SKM-1 (cell line): ENCODE measurements at regions not wholly inside any gene's neighbourhood (a gene's known extent, or its start where the extent isn't known, plus 50 kb on each side); places are given as distances from the start of the nearest gene placed in this dataset.

Experiments used
- DNase-seq: peaks from one replicate; lab custom pipeline; 2025; ENCODE audit not compliant: unreplicated experiment; lab: John Stamatoyannopoulos, UW

GRCh38 chr1:101653482-101653946, 343.2 kb downstream of the OLFM3 start:
- no peak for DNase-seq

DNA sequence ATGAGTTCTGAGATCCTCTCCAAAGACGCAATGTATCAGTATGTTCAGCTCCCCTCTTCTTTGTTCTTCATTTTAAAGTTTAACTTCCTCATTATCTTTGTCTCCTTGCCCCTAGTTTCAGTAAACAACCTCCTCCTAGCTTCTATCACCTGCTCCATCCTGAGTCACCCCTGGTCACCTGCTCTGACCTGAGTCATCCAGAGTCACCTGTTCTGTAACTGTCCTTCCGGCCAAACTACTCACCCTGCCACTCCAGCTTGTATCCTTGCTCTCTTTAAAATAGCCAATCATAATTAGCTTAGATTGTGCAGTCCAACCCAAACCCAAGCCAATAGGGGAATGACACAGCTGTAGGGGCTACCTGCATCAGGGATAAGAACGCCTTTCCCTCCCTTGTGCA, 332.0 kb downstream of the OLFM3 start:
- DNase-seq, result no peak

GRCh38 chr1:101667761-101668160, 329.0 kb downstream of the OLFM3 start:
- DNase-seq, result no peak

GRCh38 chr1:101683136-101683535, 313.6 kb downstream of the OLFM3 start:
- no peak for DNase-seq

DNA sequence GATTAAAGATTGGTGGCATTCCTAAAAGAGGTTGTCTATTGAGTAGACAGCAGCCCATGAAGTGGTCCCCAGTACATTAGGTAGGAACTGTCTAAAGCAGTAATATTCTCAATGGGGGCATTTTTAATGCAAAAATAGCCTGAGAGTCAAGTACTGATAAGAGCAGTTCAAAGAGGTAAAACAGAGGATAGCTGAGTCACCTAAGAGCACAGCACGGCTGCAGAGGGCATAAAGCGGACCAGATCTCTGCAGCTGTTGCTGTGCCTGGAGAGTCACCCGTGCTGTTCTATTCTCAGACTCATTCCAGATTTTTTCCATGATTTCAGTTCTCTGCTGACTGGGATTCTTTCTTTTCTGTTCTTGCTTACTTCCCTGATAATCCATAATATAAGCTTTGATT, 313.2 kb downstream of the OLFM3 start:
- no peak for DNase-seq

DNA sequence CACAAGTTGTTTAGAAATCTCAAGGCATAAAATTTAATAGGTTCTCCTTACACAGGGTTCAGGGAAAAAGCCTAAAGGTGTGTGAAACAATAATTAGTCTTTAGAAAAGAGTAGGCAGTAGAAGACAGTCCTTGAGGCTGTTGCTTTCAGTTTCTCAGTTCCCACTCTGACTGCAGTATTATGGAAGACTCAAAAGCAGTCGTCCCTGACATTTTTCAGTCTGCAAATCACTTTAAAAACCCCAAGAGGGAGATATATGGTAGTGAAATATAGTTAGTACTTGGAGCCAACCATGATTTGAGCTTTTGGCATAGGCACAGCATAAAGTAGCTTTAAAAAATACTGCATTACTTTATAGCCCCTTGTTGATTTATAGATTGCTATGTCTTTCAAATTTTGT, 299.7 kb downstream of the OLFM3 start:
- DNase-seq, result no peak

DNA sequence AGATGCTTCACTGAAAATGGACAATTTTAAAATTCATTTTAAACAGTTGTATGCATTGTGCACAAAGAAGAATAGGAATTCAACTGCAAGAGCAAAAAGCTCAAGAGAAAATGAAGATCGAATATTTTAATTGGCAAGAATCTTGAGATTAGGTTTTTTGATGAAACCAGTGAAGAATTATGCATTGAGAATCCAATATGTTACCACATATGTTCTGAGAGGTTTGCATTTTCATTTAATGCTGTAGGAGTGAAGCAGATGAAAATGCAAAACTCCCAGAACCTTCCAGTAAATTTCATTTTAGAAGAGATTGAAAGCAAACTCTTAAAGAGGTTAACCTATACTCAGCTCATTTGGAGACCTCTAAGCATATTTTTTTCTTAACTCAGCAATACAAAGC, 298.0 kb downstream of the OLFM3 start:
- no peak for DNase-seq

GRCh38 chr1:101704895-101705294, 291.8 kb downstream of the OLFM3 start:
- no peak for DNase-seq

DNA sequence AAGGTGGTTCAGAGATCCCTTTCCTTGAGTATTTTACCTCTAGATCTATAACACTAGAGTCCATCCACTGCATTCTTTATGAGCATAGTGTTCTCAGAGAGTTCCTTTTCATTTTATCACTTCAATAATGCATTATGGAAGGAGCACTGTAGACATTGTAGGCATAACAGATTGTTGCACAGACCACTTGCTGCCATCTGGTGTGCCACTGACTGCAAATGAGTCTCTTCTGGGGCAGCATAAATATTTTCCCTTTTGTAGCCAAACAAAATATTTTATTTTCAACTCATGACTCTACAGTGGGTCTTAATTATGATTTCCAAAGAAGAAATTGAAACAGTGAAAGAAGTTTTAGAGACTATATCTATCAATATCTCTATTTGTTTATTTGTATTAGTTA, 290.4 kb downstream of the OLFM3 start:
- DNase-seq, result no peak

GRCh38 chr1:101709721-101710120, 287.0 kb downstream of the OLFM3 start:
- no peak for DNase-seq

DNA sequence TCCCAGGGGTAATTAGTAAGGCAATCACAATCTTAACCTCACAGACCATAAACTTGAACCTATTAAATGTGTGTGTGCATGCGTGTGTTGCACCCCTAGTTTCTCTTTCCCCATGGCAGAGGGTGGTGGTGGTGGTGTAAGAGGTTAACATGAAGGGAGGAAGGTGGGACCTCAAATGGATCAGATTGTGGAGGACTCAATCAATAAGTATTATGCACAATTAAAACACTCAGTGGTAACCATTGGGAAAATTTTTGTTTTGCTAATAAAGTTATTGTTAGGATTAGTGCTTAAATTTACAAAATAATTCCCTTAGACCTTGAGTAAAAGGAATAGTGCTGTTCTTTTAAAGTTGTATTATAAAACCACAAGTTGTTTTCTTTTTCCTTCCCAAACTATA, 283.0 kb downstream of the OLFM3 start:
- DNase-seq, result no peak

GRCh38 chr1:101723415-101723814, 273.3 kb downstream of the OLFM3 start:
- no peak for DNase-seq

- no peak for DNase-seq
These were observed 268.7 kb downstream of the OLFM3 start for GRCh38 chr1:101728029-101728428.

GRCh38 chr1:101730559-101730958, 266.2 kb downstream of the OLFM3 start:
- no peak for DNase-seq

- no peak for DNase-seq
These were observed 264.5 kb downstream of the OLFM3 start for GRCh38 chr1:101732261-101732660.

GRCh38 chr1:101733340-101733739, 263.4 kb downstream of the OLFM3 start:
- no peak for DNase-seq

GRCh38 chr1:101738475-101738874, 258.3 kb downstream of the OLFM3 start:
- no peak for DNase-seq

- DNase-seq, result no peak
These were observed 257.6 kb downstream of the OLFM3 start for GRCh38 chr1:101739146-101739545.

DNA sequence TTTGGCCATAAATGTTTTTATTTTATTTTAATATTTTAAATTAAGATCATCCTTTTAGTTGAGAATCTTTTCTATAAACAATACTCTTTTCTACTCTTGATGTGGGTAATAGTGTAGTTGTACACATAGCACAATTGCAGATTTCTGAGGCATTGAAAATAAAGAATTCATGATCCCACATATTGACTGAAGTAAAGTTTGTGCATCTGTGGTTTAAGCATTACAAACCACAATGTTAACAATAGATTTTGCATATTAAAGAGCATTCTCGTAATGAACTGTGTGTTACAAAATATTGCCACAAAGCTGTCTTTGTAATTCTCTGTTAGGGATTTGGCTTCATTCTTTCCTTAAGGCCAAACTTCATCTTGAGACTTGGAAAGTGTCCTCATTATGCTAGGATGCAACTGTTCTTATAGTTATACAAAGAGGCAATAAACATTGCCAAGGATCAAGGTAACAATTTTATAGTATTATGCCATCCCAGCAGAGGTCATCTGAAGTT, 256.8 kb downstream of the OLFM3 start:
- DNase-seq, result no peak

- DNase-seq, result no peak
These were observed 254.8 kb downstream of the OLFM3 start for GRCh38 chr1:101741910-101742309.

GRCh38 chr1:101742509-101742908, 254.2 kb downstream of the OLFM3 start:
- DNase-seq, result no peak

DNA sequence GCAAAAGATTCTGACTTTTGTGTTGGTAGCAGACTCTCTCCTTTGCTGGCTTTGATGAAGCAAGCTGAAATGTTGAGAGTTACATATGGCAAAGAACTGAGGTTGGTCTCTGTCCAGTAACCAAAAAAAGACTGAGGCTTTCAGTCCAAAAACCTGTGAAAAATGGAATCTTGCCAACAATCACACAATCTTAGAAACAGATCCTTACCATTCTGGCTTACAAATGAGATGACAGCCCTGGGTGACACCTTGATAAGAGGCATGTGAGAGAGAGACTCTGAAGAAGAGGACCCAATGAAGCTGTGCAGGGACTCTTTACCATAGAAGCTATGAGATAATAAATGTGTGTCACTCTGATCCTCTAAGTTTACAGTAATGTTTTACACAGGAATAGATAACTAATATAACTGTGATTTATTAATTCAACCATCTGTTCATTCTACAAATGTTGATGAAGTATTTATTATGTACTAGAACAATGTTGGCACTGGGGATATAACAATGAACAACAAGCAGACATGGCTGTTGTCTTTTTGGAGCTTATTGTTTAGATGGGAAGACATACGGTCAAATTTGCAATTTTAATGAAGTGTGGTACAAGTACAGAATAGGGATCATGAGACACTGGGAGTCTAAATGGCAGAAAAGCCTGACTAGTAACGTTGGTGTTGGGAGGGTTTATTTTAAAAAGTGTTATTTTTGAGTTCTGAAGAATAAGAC, 251.0 kb downstream of the OLFM3 start:
- no peak for DNase-seq

DNA sequence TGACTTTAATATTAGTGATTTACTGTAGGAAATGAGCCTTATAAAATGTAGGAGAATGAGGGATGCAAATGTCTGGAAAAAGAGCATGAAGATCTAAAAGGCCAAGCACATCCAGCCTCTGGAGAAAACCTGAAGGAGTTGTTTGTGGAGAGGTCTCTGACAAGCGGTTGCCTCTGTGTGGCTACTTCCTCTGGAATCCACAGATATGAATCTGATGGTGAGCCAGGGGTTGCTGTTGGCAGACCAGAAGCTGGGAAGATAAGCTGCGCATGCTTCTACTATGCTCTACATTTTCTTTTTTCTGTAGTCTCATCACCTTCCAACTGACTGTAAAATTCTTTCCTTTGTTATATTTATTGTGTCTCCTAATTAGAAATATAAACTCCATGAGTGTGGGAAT, 248.6 kb downstream of the OLFM3 start:
- no peak for DNase-seq
